GM12892 (cell line): ENCODE measurements at regions not wholly inside any gene's neighbourhood (a gene's known extent, or its start where the extent isn't known, plus 50 kb on each side); places are given as distances from the start of the nearest gene placed in this dataset.

Experiments
- POLR2A ChIP-seq: IDR thresholded peaks from 2 replicates; pipeline ENCODE4 v1.6.1; 2011; ENCODE audit warnings: low read depth, low read length, control low read depth
- POLR2AphosphoS5 ChIP-seq: IDR thresholded peaks from 2 replicates; pipeline ENCODE4 v1.6.1; 2011; ENCODE audit warnings: low read depth, low read length, control low read depth

DNA sequence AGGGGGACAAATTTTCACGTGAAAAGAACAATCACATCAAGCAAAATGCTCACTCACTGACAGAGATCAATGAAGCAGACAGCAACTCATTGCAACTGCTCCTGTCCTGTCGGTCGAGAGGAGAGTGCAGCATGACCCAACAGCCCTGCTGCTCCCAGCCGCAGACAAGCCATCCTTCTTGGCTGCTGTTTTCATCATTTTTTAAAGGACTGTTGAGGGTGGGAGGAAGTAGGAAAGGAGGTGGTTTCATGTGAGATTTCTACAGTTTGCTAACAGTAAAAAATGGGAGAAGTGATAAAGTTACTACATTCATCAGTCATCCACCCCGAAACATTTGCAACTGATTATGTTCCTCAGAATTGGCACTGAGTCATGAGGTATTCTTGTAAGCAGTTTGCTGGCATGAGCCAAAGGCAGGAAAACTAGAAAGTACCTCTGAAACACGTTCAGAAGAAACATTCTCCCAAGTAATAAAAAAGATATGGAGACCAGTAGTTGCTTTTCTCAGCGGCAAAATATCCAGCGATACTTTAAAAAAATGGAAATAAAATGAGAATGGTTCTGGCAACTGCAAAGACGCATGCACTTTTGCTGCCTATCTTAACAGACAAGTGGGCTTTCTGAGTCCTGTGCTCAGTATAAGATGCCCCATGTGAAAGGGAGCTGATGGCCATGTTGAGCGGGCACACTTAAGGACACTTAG, 72.0 kb upstream of the CLDN14 start:
- TF ChIP-seq POLR2AphosphoS5 = no peak
- TF ChIP-seq POLR2A = no peak
